IgD-negative memory B cell (primary cell): ENCODE measurements at regions not wholly inside any gene's neighbourhood (a gene's known extent, or its start where the extent isn't known, plus 50 kb on each side); places are given as distances from the start of the nearest gene placed in this dataset.
"Not testable (repeated sequence)": the region's sequence is repeated elsewhere in the genome, so short reads cannot be mapped to it uniquely, and the experiment has no call there.

Source experiments
- H3K27ac Mint-ChIP-seq, 3 donors: one replicate each; pipeline ENCODE4 v1.8.0; 2020 to 2022; ENCODE audit warnings: mild to moderate bottlenecking in 3 of 3, mixed read lengths in 3 of 3, moderate library complexity in 1 of 3
- H3K27me3 Mint-ChIP-seq: one replicate; pipeline ENCODE4 v1.8.0; 2021; ENCODE audit warnings: mixed read lengths
- H3K36me3 Mint-ChIP-seq: one replicate; pipeline ENCODE4 v1.8.0; 2020; ENCODE audit warnings: mild to moderate bottlenecking, mixed read lengths
- H3K4me1 Mint-ChIP-seq, 3 donors: one replicate each; pipeline ENCODE4 v1.8.0; 2020 to 2022; ENCODE audit warnings: mixed read lengths in 3 of 3, mild to moderate bottlenecking in 1 of 3
- H3K4me3 Mint-ChIP-seq, 4 donors: one replicate each; pipeline ENCODE4 v1.8.0; 2020 to 2022; ENCODE audit warnings: mild to moderate bottlenecking in 4 of 4, mixed read lengths in 4 of 4, moderate library complexity in 3 of 4
- H3K9me3 Mint-ChIP-seq, 3 donors: one replicate each; pipeline ENCODE4 v1.8.0; 2020 to 2021; ENCODE audit warnings: mixed read lengths in 3 of 3, mild to moderate bottlenecking in 1 of 3

- Mint-ChIP-seq H3K36me3 (peaks cover 2% of the 10 kb centered on the region), H3K9me3 (peaks cover 0 to 2% (median 2%) of the 10 kb centered on the region in 3 donors), H3K27me3 (no peaks in the 10 kb centered on the region), H3K4me1 (no peaks in the 10 kb centered on the region), H3K4me3 (no peak overlapping the region), H3K27ac (no peak overlapping the region)
Measured at GRCh38 chr2:57488061-57488460, 558.5 kb upstream of the VRK2 start.

DNA sequence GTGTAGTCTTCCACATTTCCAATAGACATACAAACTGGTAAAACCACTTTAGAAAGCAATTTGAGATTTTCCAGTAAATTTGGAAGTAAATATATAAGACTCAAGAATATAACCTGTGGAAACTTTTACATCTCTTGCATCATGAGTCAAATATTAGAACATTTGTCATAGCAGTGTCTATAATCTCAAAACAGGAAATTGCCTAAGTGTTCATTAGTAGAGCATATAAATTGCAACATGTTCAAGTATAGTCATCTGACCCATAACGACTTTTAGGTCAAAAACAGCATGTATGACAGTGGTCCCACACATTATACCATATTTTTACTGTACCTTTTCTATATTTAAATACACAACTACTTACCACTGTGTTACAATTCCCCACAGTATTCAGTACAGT, 555.9 kb upstream of the VRK2 start:
- H3K27ac Mint-ChIP-seq, result no peak overlapping the region
- peaks cover 0 to 4% (median 4%) of the 10 kb centered on the region in 3 donors for H3K9me3 Mint-ChIP-seq
- no peaks in the 10 kb centered on the region for H3K4me1 Mint-ChIP-seq
- peaks cover 2% of the 10 kb centered on the region for H3K36me3 Mint-ChIP-seq
- no peaks in the 10 kb centered on the region for H3K27me3 Mint-ChIP-seq
- no peak overlapping the region for H3K4me3 Mint-ChIP-seq

- Mint-ChIP-seq H3K9me3 (peaks cover 0 to 4% (median 4%) of the 10 kb centered on the region in 3 donors), H3K4me1 (no peaks in the 10 kb centered on the region), H3K27ac (no peak overlapping the region), H3K27me3 (no peaks in the 10 kb centered on the region), H3K36me3 (no peaks in the 10 kb centered on the region), H3K4me3 (no peak overlapping the region)
Measured at GRCh38 chr2:57491213-57491612, 555.4 kb upstream of the VRK2 start.

- not testable (repeated sequence) for H3K4me3 Mint-ChIP-seq, H3K27me3 Mint-ChIP-seq, H3K27ac Mint-ChIP-seq, H3K4me1 Mint-ChIP-seq, H3K36me3 Mint-ChIP-seq, H3K9me3 Mint-ChIP-seq
Measured at GRCh38 chr2:57493966-57494365, 552.6 kb upstream of the VRK2 start.

- Mint-ChIP-seq H3K4me3 (no peak overlapping the region), H3K27me3 (peaks cover 2% of the 10 kb centered on the region), H3K36me3 (no peaks in the 10 kb centered on the region), H3K27ac (no peak overlapping the region), H3K4me1 (no peaks in the 10 kb centered on the region), H3K9me3 (peaks cover 0 to 2% (median 2%) of the 10 kb centered on the region in 3 donors)
Measured at GRCh38 chr2:57497489-57498096, 549.0 kb upstream of the VRK2 start.

DNA sequence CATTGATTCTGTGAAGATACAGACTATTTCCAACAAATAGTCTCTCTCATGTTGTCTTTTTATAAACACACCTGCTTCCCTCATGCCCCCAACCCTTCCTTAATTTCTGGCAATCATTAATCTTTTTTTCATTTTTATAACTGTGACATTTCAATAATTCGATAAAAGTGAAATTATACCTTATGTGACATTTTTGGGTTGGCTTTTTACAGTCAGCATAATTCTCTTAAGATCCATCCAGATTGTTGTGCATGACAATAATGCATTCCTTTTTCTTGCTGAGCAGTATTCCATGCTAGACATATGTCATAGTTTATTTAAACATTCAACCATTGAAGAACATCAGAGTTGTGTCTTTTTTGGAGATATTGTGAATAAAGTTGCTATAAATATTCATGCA, 541.8 kb upstream of the VRK2 start:
- Mint-ChIP-seq H3K9me3 (peaks cover 0 to 1% (median 0%) of the 10 kb centered on the region in 3 donors), H3K4me1 (no peaks in the 10 kb centered on the region), H3K27ac (no peak overlapping the region), H3K36me3 (no peaks in the 10 kb centered on the region), H3K27me3 (no peaks in the 10 kb centered on the region), H3K4me3 (no peak overlapping the region)

DNA sequence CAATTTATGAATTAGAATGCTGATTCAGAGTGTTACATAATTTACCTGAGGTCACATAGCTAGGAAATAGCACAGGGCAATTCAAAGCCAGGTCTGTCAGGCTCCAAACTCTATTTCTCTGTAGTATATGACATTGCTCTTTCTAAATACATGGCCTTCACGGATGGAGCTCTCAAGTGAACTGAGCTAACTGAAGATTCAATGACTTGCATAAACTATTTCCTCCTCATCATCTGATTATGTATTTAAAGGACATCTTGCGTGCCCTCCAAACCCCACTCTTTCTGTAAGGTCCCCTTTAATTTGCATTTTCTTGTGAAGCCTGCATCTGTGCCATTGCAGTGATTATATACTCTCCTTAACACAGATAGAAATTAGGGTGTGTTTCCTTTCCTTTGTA, 537.4 kb upstream of the VRK2 start:
- Mint-ChIP-seq H3K27ac (no peak overlapping the region), H3K9me3 (peaks cover 0 to 1% (median 0%) of the 10 kb centered on the region in 3 donors), H3K36me3 (peaks cover 4% of the 10 kb centered on the region), H3K27me3 (peaks cover 3% of the 10 kb centered on the region), H3K4me1 (no peaks in the 10 kb centered on the region), H3K4me3 (no peak overlapping the region)

- H3K27ac Mint-ChIP-seq, result no peak overlapping the region
- H3K27me3 Mint-ChIP-seq, result peaks cover 3% of the 10 kb centered on the region
- peaks cover 4% of the 10 kb centered on the region for H3K36me3 Mint-ChIP-seq
- no peak overlapping the region for H3K4me3 Mint-ChIP-seq
- peaks cover 0 to 1% (median 0%) of the 10 kb centered on the region in 3 donors for H3K9me3 Mint-ChIP-seq
- no peaks in the 10 kb centered on the region for H3K4me1 Mint-ChIP-seq
Measured at GRCh38 chr2:57510704-57511103, 535.9 kb upstream of the VRK2 start.

DNA sequence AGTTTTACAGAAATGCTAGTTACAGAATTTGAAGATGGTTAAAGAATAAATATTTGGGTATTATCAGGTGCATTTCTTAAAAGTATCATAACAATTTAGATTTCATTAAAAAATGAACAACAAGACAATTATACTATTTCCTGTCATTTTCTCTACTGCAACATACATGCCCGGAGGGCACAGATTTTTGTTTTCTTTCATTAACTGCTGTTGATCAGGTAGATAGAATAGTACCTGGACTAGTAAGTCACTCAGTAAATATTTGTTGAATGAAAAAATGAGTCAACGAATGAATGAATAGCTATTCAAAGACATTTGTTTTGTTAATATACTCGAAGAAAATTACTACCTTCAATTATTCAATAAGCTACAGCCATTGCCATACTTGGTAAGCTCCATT, 531.2 kb upstream of the VRK2 start:
- peaks cover 0 to 1% (median 0%) of the 10 kb centered on the region in 3 donors for H3K9me3 Mint-ChIP-seq
- peaks cover 1% of the 10 kb centered on the region for H3K27me3 Mint-ChIP-seq
- H3K4me3 Mint-ChIP-seq, result no peak overlapping the region
- no peak overlapping the region for H3K27ac Mint-ChIP-seq
- H3K4me1 Mint-ChIP-seq, result peaks cover 0 to 3% (median 0%) of the 10 kb centered on the region in 3 donors
- peaks cover 4% of the 10 kb centered on the region for H3K36me3 Mint-ChIP-seq

DNA sequence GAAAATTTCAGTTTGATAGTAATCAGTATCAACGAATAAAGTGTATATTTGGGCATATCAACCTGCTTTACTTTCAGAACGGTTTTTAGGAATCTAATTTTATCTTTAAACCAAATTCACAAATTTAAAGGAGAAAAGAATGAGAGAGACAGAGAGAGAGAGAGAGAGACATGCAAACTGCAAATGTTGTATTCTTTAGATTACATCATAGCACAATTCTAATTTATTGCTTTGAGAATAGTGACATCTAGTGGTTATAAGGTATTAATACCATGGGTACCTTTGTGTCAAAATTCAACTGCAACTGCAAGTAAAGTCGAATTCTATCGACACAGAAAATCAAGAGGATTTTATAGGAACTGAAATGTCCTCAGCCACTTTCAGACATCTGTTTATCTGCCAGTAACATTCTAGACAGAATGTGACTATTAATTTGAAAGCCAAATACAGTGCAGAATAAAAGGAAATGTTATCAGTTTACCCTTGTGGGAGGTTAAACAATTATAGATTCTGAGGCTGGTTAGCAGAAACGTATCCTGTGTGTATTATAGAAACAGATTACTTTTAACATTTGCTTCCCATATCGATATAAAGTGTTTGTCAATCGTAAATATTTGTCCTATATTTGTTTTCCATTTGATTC, 529.8 kb upstream of the VRK2 start:
- peaks cover 0 to 1% (median under 1%) of the 10 kb centered on the region in 3 donors for H3K9me3 Mint-ChIP-seq
- H3K4me1 Mint-ChIP-seq, result peaks cover 0 to 3% (median 0%) of the 10 kb centered on the region in 3 donors
- H3K27ac Mint-ChIP-seq, result no peak overlapping the region
- H3K4me3 Mint-ChIP-seq, result no peak overlapping the region
- peaks cover 4% of the 10 kb centered on the region for H3K36me3 Mint-ChIP-seq
- H3K27me3 Mint-ChIP-seq, result peaks cover 1% of the 10 kb centered on the region

GRCh38 chr2:57523304-57523703, 523.3 kb upstream of the VRK2 start:
- Mint-ChIP-seq H3K36me3 (no peaks in the 10 kb centered on the region), H3K9me3 (peaks cover 3 to 21% (median 5%) of the 10 kb centered on the region in 3 donors), H3K4me1 (peaks cover 0 to 3% (median 0%) of the 10 kb centered on the region in 3 donors), H3K27ac (no peak overlapping the region), H3K4me3 (no peak overlapping the region), H3K27me3 (no peaks in the 10 kb centered on the region)

DNA sequence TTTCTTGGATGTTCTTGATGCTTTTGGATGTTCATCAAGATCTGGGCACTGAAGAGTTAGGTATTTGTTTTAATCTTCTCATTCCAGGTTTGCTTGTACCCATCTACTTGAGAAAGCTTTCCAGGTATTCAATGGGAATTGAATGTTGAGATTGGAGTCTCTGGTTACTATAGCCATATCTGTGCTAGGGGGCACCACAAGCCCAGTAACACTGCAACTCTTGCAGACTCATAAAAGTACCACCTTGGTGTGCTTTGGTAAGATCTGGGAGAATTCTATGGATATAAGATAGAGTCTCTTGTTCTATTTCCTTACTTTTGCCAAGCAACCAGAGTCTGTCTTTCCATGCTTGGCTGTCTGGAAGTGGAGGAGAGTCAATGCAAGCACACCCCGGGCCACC, 518.9 kb upstream of the VRK2 start:
- no peaks in the 10 kb centered on the region for H3K27me3 Mint-ChIP-seq
- peaks cover 6 to 12% (median 7%) of the 10 kb centered on the region in 3 donors for H3K9me3 Mint-ChIP-seq
- no peak overlapping the region for H3K27ac Mint-ChIP-seq
- H3K36me3 Mint-ChIP-seq, result peaks cover 4% of the 10 kb centered on the region
- no peak overlapping the region for H3K4me3 Mint-ChIP-seq
- no peaks in the 10 kb centered on the region for H3K4me1 Mint-ChIP-seq

GRCh38 chr2:57528499-57528898, 518.1 kb upstream of the VRK2 start:
- H3K4me1 Mint-ChIP-seq, result no peaks in the 10 kb centered on the region
- H3K9me3 Mint-ChIP-seq, result peaks cover 5 to 8% (median 6%) of the 10 kb centered on the region in 3 donors
- H3K36me3 Mint-ChIP-seq, result peaks cover 4% of the 10 kb centered on the region
- H3K27ac Mint-ChIP-seq, result no peak overlapping the region
- no peaks in the 10 kb centered on the region for H3K27me3 Mint-ChIP-seq
- H3K4me3 Mint-ChIP-seq, result no peak overlapping the region

DNA sequence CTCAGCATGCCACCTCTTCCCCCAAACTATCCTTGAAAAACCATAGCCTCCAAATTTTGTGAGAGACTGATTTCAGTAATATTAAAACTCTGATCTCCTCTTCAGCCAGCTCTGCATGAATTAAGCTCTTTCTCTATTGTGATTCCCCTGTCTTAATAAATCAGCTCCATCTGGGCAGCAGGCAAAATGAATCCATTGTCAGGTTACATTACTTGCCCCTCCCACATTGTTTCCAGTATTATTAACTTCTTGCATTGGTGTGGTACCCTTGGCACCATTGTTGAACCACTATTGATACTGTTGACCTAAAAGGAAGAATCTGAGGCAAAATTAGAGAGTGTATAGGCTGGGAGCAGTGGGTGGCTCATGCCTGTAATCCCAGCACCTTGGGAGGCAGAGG, 512.2 kb upstream of the VRK2 start:
- no peak overlapping the region for H3K4me3 Mint-ChIP-seq
- no peaks in the 10 kb centered on the region for H3K4me1 Mint-ChIP-seq
- H3K36me3 Mint-ChIP-seq, result peaks cover 4% of the 10 kb centered on the region
- peaks cover 0 to 2% (median 0%) of the 10 kb centered on the region in 3 donors for H3K9me3 Mint-ChIP-seq
- no peaks in the 10 kb centered on the region for H3K27me3 Mint-ChIP-seq
- peak overlapping the region in 1 of 3 donors; percentile 32 for H3K27ac Mint-ChIP-seq

- Mint-ChIP-seq H3K9me3 (no peaks in the 10 kb centered on the region), H3K4me1 (no peaks in the 10 kb centered on the region), H3K36me3 (no peaks in the 10 kb centered on the region), H3K27ac (no peak overlapping the region), H3K27me3 (no peaks in the 10 kb centered on the region), H3K4me3 (no peak overlapping the region)
Measured at GRCh38 chr2:57536535-57537231, 509.9 kb upstream of the VRK2 start.
